ENCODE measurements at regions not wholly inside any gene's neighbourhood (a gene's known extent, or its start where the extent isn't known, plus 50 kb on each side); places are given as distances from the start of the nearest gene placed in this dataset.
"Not testable (repeated sequence)": the region's sequence is repeated elsewhere in the genome, so short reads cannot be mapped to it uniquely, and the experiment has no call there.

GRCh38 chr17:51365090-51365489 is 104.7 kb downstream of the UTP18 start:
- Histone ChIP-seq H4K20me1 (ENCODE audit: low read depth, low read length) (no peaks in the 10 kb centered on the region), H3K4me2 (ENCODE audit: low read depth, low read length, poor library complexity, severe bottlenecking) (no peak overlapping the region), H3K79me2 (ENCODE audit: insufficient read depth, low read length) (no peaks in the 10 kb centered on the region)

GRCh38 chr17:51366866-51367265 is 106.5 kb downstream of the UTP18 start:
- no peak overlapping the region for H2AFZ ChIP-seq (ENCODE audit: low read depth, low read length, severe bottlenecking)
- no peak overlapping the region for H3K4me2 ChIP-seq (ENCODE audit: low read depth, low read length, poor library complexity, severe bottlenecking)
- H3K27me3 ChIP-seq (ENCODE audit: low read length) = no peaks in the 10 kb centered on the region
- no peaks in the 10 kb centered on the region for H4K20me1 ChIP-seq (ENCODE audit: low read depth, low read length)
- H3K27ac ChIP-seq (ENCODE audit: low read depth, low read length) = no peak overlapping the region
- no peaks in the 10 kb centered on the region for H3K9me3 ChIP-seq (ENCODE audit: insufficient read depth, low read length)
- H3K36me3 ChIP-seq (ENCODE audit: low read length) = no peaks in the 10 kb centered on the region
- H3K79me2 ChIP-seq (ENCODE audit: insufficient read depth, low read length) = no peaks in the 10 kb centered on the region
- H3K9me2 ChIP-seq (replicated peaks; ENCODE audit: insufficient read depth, low read length) = no peaks in the 10 kb centered on the region
- H3K9ac ChIP-seq (ENCODE audit: low read length) = no peak overlapping the region
- TF ChIP-seq EZH2phosphoT487 (conservative IDR thresholded peaks at IDR 0.05; ENCODE audit: low read length) = no peak
- TF ChIP-seq CTCF (IDR thresholded peaks at IDR 0.05; ENCODE audit: insufficient read depth, low read length, poor library complexity, severe bottlenecking) = no peak
- no peaks in the 10 kb centered on the region for H3F3A ChIP-seq (ENCODE audit: insufficient read depth)
- no peak overlapping the region for H3K4me3 ChIP-seq (ENCODE audit: insufficient read depth, low read length, poor library complexity, severe bottlenecking)

More at GRCh38 chr17:51365090-51365489, 104.7 kb downstream of the UTP18 start:
- Histone ChIP-seq H2AFZ (ENCODE audit: low read depth, low read length, severe bottlenecking) (no peak overlapping the region), H3K36me3 (ENCODE audit: low read length) (no peaks in the 10 kb centered on the region), H3K4me3 (ENCODE audit: insufficient read depth, low read length, poor library complexity, severe bottlenecking) (no peak overlapping the region), H3K9me2 (replicated peaks; ENCODE audit: insufficient read depth, low read length) (no peaks in the 10 kb centered on the region), H3K27ac (ENCODE audit: low read depth, low read length) (no peak overlapping the region), H3K9me3 (ENCODE audit: insufficient read depth, low read length) (no peaks in the 10 kb centered on the region), H3K9ac (ENCODE audit: low read length) (no peak overlapping the region), H3K27me3 (ENCODE audit: low read length) (no peaks in the 10 kb centered on the region), H3F3A (ENCODE audit: insufficient read depth) (no peaks in the 10 kb centered on the region)
- TF ChIP-seq CTCF (IDR thresholded peaks at IDR 0.05; ENCODE audit: insufficient read depth, low read length, poor library complexity, severe bottlenecking) (no peak), EZH2phosphoT487 (conservative IDR thresholded peaks at IDR 0.05; ENCODE audit: low read length) (no peak)

- not testable (repeated sequence) for H3K27me3 ChIP-seq (ENCODE audit: low read length); H3K27ac ChIP-seq (ENCODE audit: low read depth, low read length); H4K20me1 ChIP-seq (ENCODE audit: low read depth, low read length); H3K4me3 ChIP-seq (ENCODE audit: insufficient read depth, low read length, poor library complexity, severe bottlenecking); H3K9me3 ChIP-seq (ENCODE audit: insufficient read depth, low read length); H3K4me2 ChIP-seq (ENCODE audit: low read depth, low read length, poor library complexity, severe bottlenecking); H3K79me2 ChIP-seq (ENCODE audit: insufficient read depth, low read length); H3K9me2 ChIP-seq (replicated peaks; ENCODE audit: insufficient read depth, low read length); H3K9ac ChIP-seq (ENCODE audit: low read length); H3F3A ChIP-seq (ENCODE audit: insufficient read depth); H3K36me3 ChIP-seq (ENCODE audit: low read length); H2AFZ ChIP-seq (ENCODE audit: low read depth, low read length, severe bottlenecking)
Observed at GRCh38 chr17:51367836-51368235, 107.5 kb downstream of the UTP18 start.

GRCh38 chr17:51371732-51372151 is 111.4 kb downstream of the UTP18 start:
- H3K79me2 ChIP-seq (ENCODE audit: insufficient read depth, low read length) = no peaks in the 10 kb centered on the region
- peak overlapping the region; percentile 34; the same call in 1 of the 2 replicates for H3K27ac ChIP-seq (ENCODE audit: low read depth, low read length)
- H3K4me2 ChIP-seq (ENCODE audit: low read depth, low read length, poor library complexity, severe bottlenecking) = peak overlapping the region; percentile 53
- no peaks in the 10 kb centered on the region for H3K36me3 ChIP-seq (ENCODE audit: low read length)
- H3K4me3 ChIP-seq (ENCODE audit: insufficient read depth, low read length, poor library complexity, severe bottlenecking) = peak overlapping the region; percentile 53
- H3K9me2 ChIP-seq (replicated peaks; ENCODE audit: insufficient read depth, low read length) = no peaks in the 10 kb centered on the region
- peak overlapping the region; percentile 81 for H2AFZ ChIP-seq (ENCODE audit: low read depth, low read length, severe bottlenecking)
- no peaks in the 10 kb centered on the region for H3F3A ChIP-seq (ENCODE audit: insufficient read depth)
- H4K20me1 ChIP-seq (ENCODE audit: low read depth, low read length) = no peaks in the 10 kb centered on the region
- no peaks in the 10 kb centered on the region for H3K27me3 ChIP-seq (ENCODE audit: low read length)
- H3K9me3 ChIP-seq (ENCODE audit: insufficient read depth, low read length) = no peaks in the 10 kb centered on the region
- peak; percentile 52 for TF ChIP-seq CTCF (IDR thresholded peaks at IDR 0.05; ENCODE audit: insufficient read depth, low read length, poor library complexity, severe bottlenecking)
- no peak for TF ChIP-seq EZH2phosphoT487 (conservative IDR thresholded peaks at IDR 0.05; ENCODE audit: low read length)
- peak overlapping the region; percentile 47 for H3K9ac ChIP-seq (ENCODE audit: low read length)
